GM19043 (cell line): ENCODE measurements at regions not wholly inside any gene's neighbourhood (a gene's known extent, or its start where the extent isn't known, plus 50 kb on each side); places are given as distances from the start of the nearest gene placed in this dataset.

Source experiments
- ATAC-seq: cut with Tn5 transposase; IDR thresholded peaks from one replicate; pipeline ENCODE4 v1.9.1; 2021; ENCODE audit warnings: low read depth; ENCODE audit not compliant: unreplicated experiment

DNA sequence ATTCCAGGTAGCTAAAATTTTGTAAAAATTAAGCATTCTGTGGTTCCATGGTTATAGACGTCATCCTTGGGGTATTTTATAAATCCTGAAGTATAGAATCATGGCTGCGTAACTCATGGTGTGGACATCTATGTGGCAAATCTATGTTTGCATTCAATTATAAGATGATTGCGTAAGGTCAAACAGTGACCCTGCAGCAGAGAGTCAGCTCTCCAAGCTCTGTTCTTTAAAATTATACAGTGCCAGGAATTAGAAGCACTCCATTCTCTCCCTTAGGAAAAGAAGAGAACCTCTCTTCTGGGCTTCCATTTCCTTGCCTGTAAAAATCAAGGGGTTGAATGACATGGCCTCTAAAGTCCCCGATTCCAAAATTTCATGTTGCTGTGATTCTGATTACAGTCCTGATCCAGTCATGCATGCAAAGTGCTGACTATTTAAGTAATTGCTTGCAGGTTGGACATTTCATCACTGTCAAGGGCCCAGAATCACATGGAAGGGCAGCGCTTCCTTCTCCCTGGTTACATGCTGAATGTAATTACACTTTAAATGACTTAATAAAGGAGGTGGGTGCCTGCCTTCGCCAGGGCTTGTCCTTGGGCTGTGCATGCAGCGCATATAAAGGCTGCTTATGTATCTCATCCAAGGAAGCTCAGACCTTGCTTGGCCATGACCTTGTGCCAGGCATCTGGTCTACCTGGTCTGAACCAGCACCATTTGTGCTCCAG lies 550.7 kb downstream of the TYW1 start:
- no peak for ATAC-seq

DNA sequence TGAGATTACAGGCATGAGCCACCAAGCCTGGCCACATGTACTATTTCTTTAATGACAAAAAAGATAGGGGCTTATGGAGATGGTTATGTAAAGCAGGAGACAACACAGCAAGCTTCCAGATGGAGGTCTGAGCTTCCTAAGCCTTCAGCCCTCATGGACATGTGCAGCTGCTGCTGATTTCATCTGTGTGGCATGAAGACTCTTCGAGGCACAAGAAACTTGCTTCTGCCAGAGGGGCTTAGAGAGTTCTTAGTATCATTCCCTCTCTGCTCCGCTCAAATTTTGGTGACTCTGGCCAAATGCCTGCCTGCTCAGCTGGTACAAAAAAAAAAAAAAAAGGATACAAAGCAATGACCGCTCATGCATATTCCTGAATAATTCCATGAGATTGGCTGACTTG lies 552.5 kb downstream of the TYW1 start:
- ATAC-seq = no peak

GRCh38 chr7:67550801-67551436 lies 554.3 kb downstream of the TYW1 start:
- no peak for ATAC-seq

- ATAC-seq = no peak
Measured at GRCh38 chr7:67552738-67553137, 556.1 kb downstream of the TYW1 start.

- no peak for ATAC-seq
Measured at GRCh38 chr7:67553378-67553777, 556.7 kb downstream of the TYW1 start.

- no peak for ATAC-seq
Measured at GRCh38 chr7:67554986-67555385, 558.4 kb downstream of the TYW1 start.

- ATAC-seq = no peak
Measured at GRCh38 chr7:67564959-67565358, 568.3 kb downstream of the TYW1 start.

- no peak for ATAC-seq
Measured at GRCh38 chr7:67566101-67566500, 569.5 kb downstream of the TYW1 start.

- ATAC-seq = no peak
Measured at GRCh38 chr7:67571026-67571545, 574.5 kb downstream of the TYW1 start.

GRCh38 chr7:67573639-67574038 lies 577.0 kb downstream of the TYW1 start:
- ATAC-seq = no peak

DNA sequence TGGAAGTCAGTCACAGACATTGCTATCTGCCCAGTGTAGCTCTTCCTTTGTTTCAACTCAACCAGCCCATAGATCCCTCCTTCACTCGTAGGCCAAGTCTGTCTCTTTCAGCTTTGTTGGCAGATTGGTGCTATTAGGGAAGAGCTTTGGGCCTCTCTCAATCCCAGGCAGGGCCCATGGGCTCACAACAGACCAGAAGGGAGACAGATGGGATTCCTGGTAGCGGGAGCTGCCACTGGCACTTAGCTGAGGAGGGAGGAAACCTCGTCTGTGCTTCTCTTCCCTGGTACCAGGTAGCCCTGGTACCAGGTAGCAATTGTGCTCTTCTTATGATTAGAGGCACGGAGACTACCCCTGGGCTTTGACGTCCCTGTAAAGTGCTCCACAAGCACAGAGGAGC lies 592.0 kb downstream of the TYW1 start:
- no peak for ATAC-seq

- no peak for ATAC-seq
Measured at GRCh38 chr7:67589183-67589582, 592.5 kb downstream of the TYW1 start.

GRCh38 chr7:67590649-67591048 lies 594.0 kb downstream of the TYW1 start:
- no peak for ATAC-seq

DNA sequence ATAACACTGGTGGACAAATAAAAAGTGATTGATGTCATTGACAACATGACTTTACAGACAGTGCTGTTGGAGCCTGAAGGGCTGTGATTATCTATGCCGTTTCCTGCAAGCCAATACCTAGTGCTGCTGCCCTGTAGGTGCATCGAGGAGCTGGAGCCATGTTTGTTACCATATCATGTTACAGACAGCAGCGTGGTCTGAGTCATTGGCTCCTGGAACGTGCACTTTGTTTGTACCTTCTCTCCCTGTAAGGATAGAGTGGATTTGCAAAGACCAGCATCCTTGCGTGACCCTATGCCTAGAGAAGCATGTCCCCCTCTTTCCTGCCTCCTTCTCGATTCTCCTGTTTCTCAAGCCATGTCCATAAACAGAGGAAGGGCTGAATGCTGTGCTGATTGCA lies 597.2 kb downstream of the TYW1 start:
- ATAC-seq = no peak

- no peak for ATAC-seq
Measured at GRCh38 chr7:67595431-67596180, 599.0 kb downstream of the TYW1 start.

- no peak for ATAC-seq
Measured at GRCh38 chr7:67597161-67597560, 600.5 kb downstream of the TYW1 start.

GRCh38 chr7:67598469-67598868 lies 601.8 kb downstream of the TYW1 start:
- ATAC-seq = no peak

- ATAC-seq = no peak
Measured at GRCh38 chr7:67599331-67600062, 602.9 kb downstream of the TYW1 start.

GRCh38 chr7:67602246-67602887 lies 605.7 kb downstream of the TYW1 start:
- no peak for ATAC-seq
